Cardiac muscle cell (in vitro differentiated cells and primary cell): ENCODE measurements at regions not wholly inside any gene's neighbourhood (a gene's known extent, or its start where the extent isn't known, plus 50 kb on each side); places are given as distances from the start of the nearest gene placed in this dataset.

Experiments used
- DNase-seq, 2 donors: peaks; one replicate each; pipeline versions ENCODE4 v3.0.0 to v3.0.0-alpha.2; 2010 to 2017; ENCODE audit warnings: low read depth in 1 of 2, low spot score in 1 of 2
- H3K27ac ChIP-seq: fragments of 200-600 bp; sonication (generic); 2 replicates; pipeline ENCODE4 v1.5.1; 2016
- H3K27me3 ChIP-seq: fragments of 200-600 bp; sonication (generic); 2 replicates; pipeline ENCODE4 v1.6.0; 2016; ENCODE audit warnings: control low read depth
- H3K36me3 ChIP-seq: fragments of 200-600 bp; sonication (generic); 2 replicates; pipeline ENCODE4 v1.5.1; 2016; ENCODE audit warnings: control low read depth
- H3K4me1 ChIP-seq: fragments of 200-600 bp; sonication (generic); 2 replicates; pipeline ENCODE4 v1.8.1; 2017; ENCODE audit warnings: low read depth, mild to moderate bottlenecking, mixed run types
- H3K4me3 ChIP-seq: fragments of 200-600 bp; sonication (generic); 2 replicates; pipeline ENCODE4 v1.5.1; 2016; ENCODE audit warnings: mild to moderate bottlenecking
- H3K9me3 ChIP-seq: fragments of 200-600 bp; sonication (generic); 2 replicates; pipeline ENCODE4 v1.5.1; 2017; ENCODE audit warnings: low read depth, mild to moderate bottlenecking, control low read depth
- CTCF ChIP-seq: IDR thresholded peaks from 2 replicates; pipeline ENCODE4 v1.5.1; 2012; ENCODE audit warnings: low read depth, mild to moderate bottlenecking, low read length

- Histone ChIP-seq H3K9me3 (no peaks in the 10 kb centered on the region), H3K27me3 (no peaks in the 10 kb centered on the region), H3K27ac (no peak overlapping the region), H3K4me1 (no peaks in the 10 kb centered on the region), H3K36me3 (no peaks in the 10 kb centered on the region), H3K4me3 (no peak overlapping the region)
- DNase-seq = no peak
- TF ChIP-seq CTCF = no peak
These were observed 147.0 kb upstream of the VEPH1 start for GRCh38 chr3:157650172-157650571.

- H3K27me3 ChIP-seq = no peaks in the 10 kb centered on the region
- H3K4me1 ChIP-seq = no peaks in the 10 kb centered on the region
- no peak for DNase-seq
- no peak overlapping the region for H3K4me3 ChIP-seq
- H3K36me3 ChIP-seq = no peaks in the 10 kb centered on the region
- H3K27ac ChIP-seq = no peak overlapping the region
- no peaks in the 10 kb centered on the region for H3K9me3 ChIP-seq
- TF ChIP-seq CTCF = no peak
These were observed 146.3 kb upstream of the VEPH1 start for GRCh38 chr3:157649511-157649910.

GRCh38 chr3:157647820-157648219 lies 144.6 kb upstream of the VEPH1 start:
- Histone ChIP-seq H3K4me1 (no peaks in the 10 kb centered on the region), H3K27ac (no peak overlapping the region), H3K4me3 (no peak overlapping the region), H3K27me3 (no peaks in the 10 kb centered on the region), H3K36me3 (no peaks in the 10 kb centered on the region), H3K9me3 (no peaks in the 10 kb centered on the region)
- TF ChIP-seq CTCF = no peak
- no peak for DNase-seq

- no peak for TF ChIP-seq CTCF
- Histone ChIP-seq H3K27me3 (no peaks in the 10 kb centered on the region), H3K27ac (no peak overlapping the region), H3K9me3 (no peaks in the 10 kb centered on the region), H3K4me1 (no peaks in the 10 kb centered on the region), H3K4me3 (no peak overlapping the region), H3K36me3 (no peaks in the 10 kb centered on the region)
- no peak for DNase-seq
These were observed 136.7 kb upstream of the VEPH1 start for GRCh38 chr3:157639756-157640426.

- no peak overlapping the region for H3K27ac ChIP-seq
- no peak for DNase-seq
- H3K4me1 ChIP-seq = no peaks in the 10 kb centered on the region
- H3K4me3 ChIP-seq = no peak overlapping the region
- H3K36me3 ChIP-seq = no peaks in the 10 kb centered on the region
- H3K9me3 ChIP-seq = no peaks in the 10 kb centered on the region
- no peak for TF ChIP-seq CTCF
- no peaks in the 10 kb centered on the region for H3K27me3 ChIP-seq
These were observed 134.7 kb upstream of the VEPH1 start for GRCh38 chr3:157637866-157638265.

GRCh38 chr3:157633241-157633640 lies 130.0 kb upstream of the VEPH1 start:
- Histone ChIP-seq H3K4me3 (no peak overlapping the region), H3K27me3 (no peaks in the 10 kb centered on the region), H3K27ac (no peak overlapping the region), H3K36me3 (no peaks in the 10 kb centered on the region), H3K4me1 (no peaks in the 10 kb centered on the region), H3K9me3 (no peaks in the 10 kb centered on the region)
- TF ChIP-seq CTCF = no peak
- DNase-seq = no peak
